HEK293 (cell line): ENCODE measurements at regions not wholly inside any gene's neighbourhood (a gene's known extent, or its start where the extent isn't known, plus 50 kb on each side); places are given as distances from the start of the nearest gene placed in this dataset.

Source experiments
- CTCF ChIA-PET: fragments of 350-600 bp; formaldehyde crosslinking; extraction: SDS; loops from one replicate; lab custom pipeline; 2021; ENCODE audit warnings: antibody characterized with exemption; lab: Yijun Ruan, JAX
- POLR2A ChIA-PET: fragments of 300-600 bp; formaldehyde crosslinking; extraction: SDS; loops from one replicate; lab custom pipeline; 2020; ENCODE audit warnings: antibody characterized with exemption, inconsistent platforms; lab: Yijun Ruan, JAX
- H3K27ac ChIP-seq: fragments of 200-500 bp; sonication (Bioruptor generic); 2 replicates; pipeline ENCODE4 v1.5.1; 2014; ENCODE audit warnings: low read depth, low read length, control low read depth, inconsistent platforms; ENCODE audit errors: extremely low read depth
- H3K36me3 ChIP-seq, 2 experiments: fragments of 200-500 bp in 1 of 2; sonication (Bioruptor generic) in 1 of 2; 1 replicate in 1 of 2; 2 replicates in 1 of 2; pipeline ENCODE4 v1.5.1; 2014 to 2017; ENCODE audit warnings: inconsistent platforms in 2 of 2, low read length in 2 of 2; ENCODE audit not compliant: control insufficient read depth in 2 of 2, insufficient read depth in 1 of 2
- H3K4me1 ChIP-seq: fragments of 200-500 bp; sonication (Bioruptor generic); 2 replicates; pipeline ENCODE4 v1.5.1; 2014; ENCODE audit warnings: mild to moderate bottlenecking, low read length, inconsistent platforms; ENCODE audit not compliant: control insufficient read depth, insufficient read depth
- H3K4me3 ChIP-seq: 2 replicates; pipeline ENCODE4 v1.5.1; 2011; ENCODE audit warnings: low read depth, mild to moderate bottlenecking, control low read depth, low read length, moderate library complexity
- H3K9me3 ChIP-seq: fragments of 200-500 bp; sonication (Bioruptor generic); 2 replicates; pipeline ENCODE4 v1.5.1; 2014; ENCODE audit warnings: low read depth, low read length, inconsistent platforms; ENCODE audit not compliant: control insufficient read depth, insufficient read depth
- BCL11A ChIP-seq: fragments of 450-650 bp; formaldehyde crosslinking; IDR thresholded peaks from 2 replicates; pipeline ENCODE4 v1.5.1; 2016; ENCODE audit warnings: low read depth, missing biosample characterization, missing genetic modification characterization
- BCL11B ChIP-seq: fragments of 450-650 bp; formaldehyde crosslinking; IDR thresholded peaks from 2 replicates; pipeline ENCODE4 v1.5.1; 2016; ENCODE audit warnings: low read depth, missing biosample characterization, missing genetic modification characterization
- IKZF3 ChIP-seq: fragments of 450-650 bp; IDR thresholded peaks from 2 replicates; pipeline ENCODE4 v1.5.0; 2018; ENCODE audit warnings: missing biosample characterization, mild to moderate bottlenecking, missing genetic modification characterization, moderate library complexity
- SCRT2 ChIP-seq: fragments of 450-650 bp; formaldehyde crosslinking; IDR thresholded peaks from 2 replicates; pipeline ENCODE4 v1.5.1; 2016; ENCODE audit warnings: missing biosample characterization, missing genetic modification characterization
- ZBTB17 ChIP-seq: fragments of 450-650 bp; formaldehyde crosslinking; IDR thresholded peaks from 2 replicates; pipeline ENCODE4 v1.5.1; 2016; ENCODE audit warnings: missing biosample characterization, missing genetic modification characterization
- ZBTB8A ChIP-seq: fragments of 450-650 bp; formaldehyde crosslinking; IDR thresholded peaks from 2 replicates; pipeline ENCODE4 v1.5.1; 2016; ENCODE audit warnings: missing biosample characterization, missing genetic modification characterization
- ZNF114 ChIP-seq: fragments of 450-650 bp; formaldehyde crosslinking; IDR thresholded peaks from 2 replicates; pipeline ENCODE4 v1.5.0; 2017; ENCODE audit warnings: missing biosample characterization, missing genetic modification characterization
- ZNF132 ChIP-seq: fragments of 450-650 bp; formaldehyde crosslinking; IDR thresholded peaks from 2 replicates; pipeline ENCODE4 v1.5.1; 2017; ENCODE audit warnings: missing biosample characterization, missing genetic modification characterization, borderline replicate concordance
- ZNF138 ChIP-seq: fragments of 450-650 bp; formaldehyde crosslinking; IDR thresholded peaks from 2 replicates; pipeline ENCODE4 v1.5.1; 2016; ENCODE audit warnings: missing biosample characterization, missing genetic modification characterization, borderline replicate concordance
- ZNF169 ChIP-seq: fragments of 450-650 bp; formaldehyde crosslinking; IDR thresholded peaks from 2 replicates; pipeline ENCODE4 v1.5.1; 2016; ENCODE audit warnings: missing biosample characterization, missing genetic modification characterization
- ZNF19 ChIP-seq: fragments of 450-650 bp; formaldehyde crosslinking; IDR thresholded peaks from 2 replicates; pipeline ENCODE4; 2016; ENCODE audit warnings: missing biosample characterization, missing genetic modification characterization, low read depth
- ZNF23 ChIP-seq: fragments of 450-650 bp; formaldehyde crosslinking; IDR thresholded peaks from 2 replicates; pipeline ENCODE4 v1.5.1; 2016; ENCODE audit warnings: missing biosample characterization, missing genetic modification characterization, borderline replicate concordance
- ZNF24 ChIP-seq: fragments of 450-650 bp; formaldehyde crosslinking; IDR thresholded peaks from 2 replicates; pipeline ENCODE4 v1.5.1; 2016; ENCODE audit warnings: missing biosample characterization, missing genetic modification characterization
- ZNF266 ChIP-seq: fragments of 450-650 bp; formaldehyde crosslinking; IDR thresholded peaks from 2 replicates; pipeline ENCODE4 v1.5.1; 2016; ENCODE audit warnings: missing biosample characterization, missing genetic modification characterization, low read depth
- ZNF335 ChIP-seq: fragments of 450-650 bp; formaldehyde crosslinking; conservative IDR thresholded peaks from 2 replicates; pipeline ENCODE4 v1.5.1; 2016; ENCODE audit warnings: missing biosample characterization, missing genetic modification characterization
- ZNF521 ChIP-seq: fragments of 450-650 bp; formaldehyde crosslinking; IDR thresholded peaks from 2 replicates; pipeline ENCODE4 v1.5.1; 2017; ENCODE audit warnings: missing biosample characterization, mild to moderate bottlenecking, missing genetic modification characterization
- ZNF555 ChIP-seq: fragments of 450-650 bp; formaldehyde crosslinking; conservative IDR thresholded peaks from 2 replicates; pipeline ENCODE4 v1.5.1; 2017; ENCODE audit warnings: missing biosample characterization, mild to moderate bottlenecking, missing genetic modification characterization, inconsistent platforms
- ZNF626 ChIP-seq: fragments of 450-650 bp; sonication (Bioruptor Pico); formaldehyde crosslinking; IDR thresholded peaks from 2 replicates; pipeline ENCODE4 v1.5.1; 2018; ENCODE audit warnings: missing biosample characterization, missing genetic modification characterization, inconsistent platforms
- ZNF658 ChIP-seq: fragments of 450-650 bp; formaldehyde crosslinking; IDR thresholded peaks from 2 replicates; pipeline ENCODE4; 2016; ENCODE audit warnings: missing biosample characterization, missing genetic modification characterization
- ZNF664 ChIP-seq: fragments of 450-650 bp; formaldehyde crosslinking; IDR thresholded peaks from 2 replicates; pipeline ENCODE4 v1.5.1; 2016; ENCODE audit warnings: missing biosample characterization, missing genetic modification characterization
- ZNF785 ChIP-seq: fragments of 450-650 bp; formaldehyde crosslinking; IDR thresholded peaks from 2 replicates; pipeline ENCODE4 v1.5.1; 2016; ENCODE audit warnings: missing biosample characterization, missing genetic modification characterization
- TF ChIP-seq, protein P1 (sequence below): fragments of 450-650 bp; IDR thresholded peaks from 2 replicates; pipeline ENCODE4 v1.5.1; 2018; ENCODE audit warnings: missing biosample characterization, missing genetic modification characterization
- TF ChIP-seq, protein P2 (sequence below): fragments of 450-650 bp; formaldehyde crosslinking; IDR thresholded peaks from 2 replicates; pipeline ENCODE4 v1.5.1; 2016; ENCODE audit warnings: missing biosample characterization, missing genetic modification characterization
- TF ChIP-seq, protein P3 (sequence below): fragments of 450-650 bp; formaldehyde crosslinking; IDR thresholded peaks from 2 replicates; pipeline ENCODE4 v1.5.1; 2017; ENCODE audit warnings: missing biosample characterization, missing genetic modification characterization
- TF ChIP-seq, protein P4 (sequence below): fragments of 450-650 bp; formaldehyde crosslinking; IDR thresholded peaks from 2 replicates; pipeline ENCODE4 v1.5.1; 2016; ENCODE audit warnings: missing biosample characterization, missing genetic modification characterization
- TF ChIP-seq, protein P5 (sequence below): fragments of 450-650 bp; formaldehyde crosslinking; conservative IDR thresholded peaks from 2 replicates; pipeline ENCODE4 v1.5.1; 2016; ENCODE audit warnings: low read depth, missing biosample characterization, missing genetic modification characterization
- TF ChIP-seq, protein P6 (sequence below): fragments of 450-650 bp; formaldehyde crosslinking; IDR thresholded peaks from 2 replicates; pipeline ENCODE4 v1.5.1; 2016; ENCODE audit warnings: missing biosample characterization, missing genetic modification characterization

DNA sequence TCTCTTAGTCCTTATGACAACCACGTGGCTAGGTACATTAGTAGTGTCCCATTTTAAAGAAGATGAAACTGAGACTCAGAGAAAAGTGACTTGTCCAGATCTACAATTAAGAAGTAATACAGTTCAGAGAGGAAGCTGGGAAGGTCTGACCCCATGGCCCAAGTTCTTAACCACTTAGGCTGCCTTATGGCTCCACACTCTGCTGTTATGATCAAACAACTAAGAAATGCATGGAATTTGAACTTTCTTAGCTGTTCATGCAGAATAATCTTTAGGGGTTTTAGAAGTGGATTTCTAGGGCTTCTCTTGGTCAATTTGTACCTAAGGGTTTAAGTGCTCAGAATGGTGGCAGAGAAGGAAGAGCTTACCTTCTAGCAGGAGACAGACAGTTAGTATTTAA, 128.0 kb upstream of the MSX2 start (continued):
- TF ChIP-seq, protein P1, sequence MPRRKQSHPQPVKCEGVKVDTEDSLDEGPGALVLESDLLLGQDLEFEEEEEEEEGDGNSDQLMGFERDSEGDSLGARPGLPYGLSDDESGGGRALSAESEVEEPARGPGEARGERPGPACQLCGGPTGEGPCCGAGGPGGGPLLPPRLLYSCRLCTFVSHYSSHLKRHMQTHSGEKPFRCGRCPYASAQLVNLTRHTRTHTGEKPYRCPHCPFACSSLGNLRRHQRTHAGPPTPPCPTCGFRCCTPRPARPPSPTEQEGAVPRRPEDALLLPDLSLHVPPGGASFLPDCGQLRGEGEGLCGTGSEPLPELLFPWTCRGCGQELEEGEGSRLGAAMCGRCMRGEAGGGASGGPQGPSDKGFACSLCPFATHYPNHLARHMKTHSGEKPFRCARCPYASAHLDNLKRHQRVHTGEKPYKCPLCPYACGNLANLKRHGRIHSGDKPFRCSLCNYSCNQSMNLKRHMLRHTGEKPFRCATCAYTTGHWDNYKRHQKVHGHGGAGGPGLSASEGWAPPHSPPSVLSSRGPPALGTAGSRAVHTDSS, result no peak
- TF ChIP-seq ZNF19, result no peak
- no peak for TF ChIP-seq ZNF626
- no peak for TF ChIP-seq ZNF23
- TF ChIP-seq SCRT2, result no peak
- TF ChIP-seq ZNF664 (tag by site-specific recombination), result no peak
- TF ChIP-seq ZNF521, result no peak
- no peak for TF ChIP-seq ZNF138 (tag by site-specific recombination)

DNA sequence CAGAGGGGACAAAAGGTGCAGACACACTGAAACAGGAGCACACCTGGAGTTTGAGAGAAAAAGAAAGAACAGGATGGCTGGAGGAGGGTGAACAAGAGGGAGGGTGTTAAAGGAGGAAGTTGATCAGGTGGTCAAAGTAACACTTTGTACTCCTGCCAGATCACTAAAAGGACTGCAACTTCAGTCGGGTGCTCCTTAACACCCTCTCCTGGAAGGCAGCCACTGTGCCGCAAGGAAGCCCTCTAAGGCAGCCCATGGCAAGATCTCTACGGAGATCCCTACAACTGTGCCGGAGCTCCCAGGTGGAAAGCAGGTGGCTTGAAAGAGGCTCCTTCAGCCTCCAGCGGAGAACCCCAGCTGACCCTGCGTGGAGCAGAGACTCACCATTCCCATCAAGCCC, 124.4 kb upstream of the MSX2 start:
- ChIA-PET POLR2A (no interaction called here), CTCF (interaction anchor here (1.3 kb wide), 1 partner anchor 19 kb away, joined by 4 read pairs; no protein-coding TSS in a partner anchor)
- no peak overlapping the region for H3K27ac ChIP-seq
- TF ChIP-seq, protein P2, sequence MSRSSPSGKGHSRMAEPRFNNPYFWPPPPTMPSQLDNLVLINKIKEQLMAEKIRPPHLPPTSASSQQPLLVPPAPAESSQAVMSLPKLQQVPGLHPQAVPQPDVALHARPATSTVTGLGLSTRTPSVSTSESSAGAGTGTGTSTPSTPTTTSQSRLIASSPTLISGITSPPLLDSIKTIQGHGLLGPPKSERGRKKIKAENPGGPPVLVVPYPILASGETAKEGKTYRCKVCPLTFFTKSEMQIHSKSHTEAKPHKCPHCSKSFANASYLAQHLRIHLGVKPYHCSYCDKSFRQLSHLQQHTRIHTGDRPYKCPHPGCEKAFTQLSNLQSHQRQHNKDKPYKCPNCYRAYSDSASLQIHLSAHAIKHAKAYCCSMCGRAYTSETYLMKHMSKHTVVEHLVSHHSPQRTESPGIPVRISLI (tag by site-specific recombination), result no peak
- TF ChIP-seq ZNF335 (tag by site-specific recombination) (peak; percentile 19; the same call in 1 of the 2 replicates), ZNF132 (tag by site-specific recombination) (no peak), ZNF658 (tag by site-specific recombination) (no peak), IKZF3 (tag by site-specific recombination) (no peak), ZBTB8A (no peak), ZBTB17 (tag by site-specific recombination) (peak; percentile 53; the same call in 1 of the 2 replicates), ZNF785 (tag by site-specific recombination) (no peak), SCRT2 (no peak), BCL11A (tag by site-specific recombination) (no peak), ZNF24 (no peak), BCL11B (tag by site-specific recombination) (no peak), ZNF169 (tag by site-specific recombination) (no peak), ZNF555 (no peak), ZNF266 (tag by site-specific recombination) (no peak), ZNF114 (tag by site-specific recombination) (no peak), ZNF23 (no peak)
- TF ChIP-seq, protein P3, sequence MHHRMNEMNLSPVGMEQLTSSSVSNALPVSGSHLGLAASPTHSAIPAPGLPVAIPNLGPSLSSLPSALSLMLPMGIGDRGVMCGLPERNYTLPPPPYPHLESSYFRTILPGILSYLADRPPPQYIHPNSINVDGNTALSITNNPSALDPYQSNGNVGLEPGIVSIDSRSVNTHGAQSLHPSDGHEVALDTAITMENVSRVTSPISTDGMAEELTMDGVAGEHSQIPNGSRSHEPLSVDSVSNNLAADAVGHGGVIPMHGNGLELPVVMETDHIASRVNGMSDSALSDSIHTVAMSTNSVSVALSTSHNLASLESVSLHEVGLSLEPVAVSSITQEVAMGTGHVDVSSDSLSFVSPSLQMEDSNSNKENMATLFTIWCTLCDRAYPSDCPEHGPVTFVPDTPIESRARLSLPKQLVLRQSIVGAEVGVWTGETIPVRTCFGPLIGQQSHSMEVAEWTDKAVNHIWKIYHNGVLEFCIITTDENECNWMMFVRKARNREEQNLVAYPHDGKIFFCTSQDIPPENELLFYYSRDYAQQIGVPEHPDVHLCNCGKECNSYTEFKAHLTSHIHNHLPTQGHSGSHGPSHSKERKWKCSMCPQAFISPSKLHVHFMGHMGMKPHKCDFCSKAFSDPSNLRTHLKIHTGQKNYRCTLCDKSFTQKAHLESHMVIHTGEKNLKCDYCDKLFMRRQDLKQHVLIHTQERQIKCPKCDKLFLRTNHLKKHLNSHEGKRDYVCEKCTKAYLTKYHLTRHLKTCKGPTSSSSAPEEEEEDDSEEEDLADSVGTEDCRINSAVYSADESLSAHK, result no peak
- TF ChIP-seq, protein P4, sequence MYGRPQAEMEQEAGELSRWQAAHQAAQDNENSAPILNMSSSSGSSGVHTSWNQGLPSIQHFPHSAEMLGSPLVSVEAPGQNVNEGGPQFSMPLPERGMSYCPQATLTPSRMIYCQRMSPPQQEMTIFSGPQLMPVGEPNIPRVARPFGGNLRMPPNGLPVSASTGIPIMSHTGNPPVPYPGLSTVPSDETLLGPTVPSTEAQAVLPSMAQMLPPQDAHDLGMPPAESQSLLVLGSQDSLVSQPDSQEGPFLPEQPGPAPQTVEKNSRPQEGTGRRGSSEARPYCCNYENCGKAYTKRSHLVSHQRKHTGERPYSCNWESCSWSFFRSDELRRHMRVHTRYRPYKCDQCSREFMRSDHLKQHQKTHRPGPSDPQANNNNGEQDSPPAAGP (tag by site-specific recombination), result no peak
- TF ChIP-seq, protein P5, sequence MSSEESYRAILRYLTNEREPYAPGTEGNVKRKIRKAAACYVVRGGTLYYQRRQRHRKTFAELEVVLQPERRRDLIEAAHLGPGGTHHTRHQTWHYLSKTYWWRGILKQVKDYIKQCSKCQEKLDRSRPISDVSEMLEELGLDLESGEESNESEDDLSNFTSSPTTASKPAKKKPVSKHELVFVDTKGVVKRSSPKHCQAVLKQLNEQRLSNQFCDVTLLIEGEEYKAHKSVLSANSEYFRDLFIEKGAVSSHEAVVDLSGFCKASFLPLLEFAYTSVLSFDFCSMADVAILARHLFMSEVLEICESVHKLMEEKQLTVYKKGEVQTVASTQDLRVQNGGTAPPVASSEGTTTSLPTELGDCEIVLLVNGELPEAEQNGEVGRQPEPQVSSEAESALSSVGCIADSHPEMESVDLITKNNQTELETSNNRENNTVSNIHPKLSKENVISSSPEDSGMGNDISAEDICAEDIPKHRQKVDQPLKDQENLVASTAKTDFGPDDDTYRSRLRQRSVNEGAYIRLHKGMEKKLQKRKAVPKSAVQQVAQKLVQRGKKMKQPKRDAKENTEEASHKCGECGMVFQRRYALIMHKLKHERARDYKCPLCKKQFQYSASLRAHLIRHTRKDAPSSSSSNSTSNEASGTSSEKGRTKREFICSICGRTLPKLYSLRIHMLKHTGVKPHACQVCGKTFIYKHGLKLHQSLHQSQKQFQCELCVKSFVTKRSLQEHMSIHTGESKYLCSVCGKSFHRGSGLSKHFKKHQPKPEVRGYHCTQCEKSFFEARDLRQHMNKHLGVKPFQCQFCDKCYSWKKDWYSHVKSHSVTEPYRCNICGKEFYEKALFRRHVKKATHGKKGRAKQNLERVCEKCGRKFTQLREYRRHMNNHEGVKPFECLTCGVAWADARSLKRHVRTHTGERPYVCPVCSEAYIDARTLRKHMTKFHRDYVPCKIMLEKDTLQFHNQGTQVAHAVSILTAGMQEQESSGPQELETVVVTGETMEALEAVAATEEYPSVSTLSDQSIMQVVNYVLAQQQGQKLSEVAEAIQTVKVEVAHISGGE (tag by site-specific recombination), result no peak
- TF ChIP-seq, protein P6, sequence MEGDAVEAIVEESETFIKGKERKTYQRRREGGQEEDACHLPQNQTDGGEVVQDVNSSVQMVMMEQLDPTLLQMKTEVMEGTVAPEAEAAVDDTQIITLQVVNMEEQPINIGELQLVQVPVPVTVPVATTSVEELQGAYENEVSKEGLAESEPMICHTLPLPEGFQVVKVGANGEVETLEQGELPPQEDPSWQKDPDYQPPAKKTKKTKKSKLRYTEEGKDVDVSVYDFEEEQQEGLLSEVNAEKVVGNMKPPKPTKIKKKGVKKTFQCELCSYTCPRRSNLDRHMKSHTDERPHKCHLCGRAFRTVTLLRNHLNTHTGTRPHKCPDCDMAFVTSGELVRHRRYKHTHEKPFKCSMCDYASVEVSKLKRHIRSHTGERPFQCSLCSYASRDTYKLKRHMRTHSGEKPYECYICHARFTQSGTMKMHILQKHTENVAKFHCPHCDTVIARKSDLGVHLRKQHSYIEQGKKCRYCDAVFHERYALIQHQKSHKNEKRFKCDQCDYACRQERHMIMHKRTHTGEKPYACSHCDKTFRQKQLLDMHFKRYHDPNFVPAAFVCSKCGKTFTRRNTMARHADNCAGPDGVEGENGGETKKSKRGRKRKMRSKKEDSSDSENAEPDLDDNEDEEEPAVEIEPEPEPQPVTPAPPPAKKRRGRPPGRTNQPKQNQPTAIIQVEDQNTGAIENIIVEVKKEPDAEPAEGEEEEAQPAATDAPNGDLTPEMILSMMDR (tag by site-specific recombination), result peak; percentile 61; the same call in 1 of the 2 replicates

More for the DNA sequence above, 124.4 kb upstream of the MSX2 start:
- H3K4me1 ChIP-seq, result no peaks in the 10 kb centered on the region; the same call in 1 of the 2 replicates
- no peak overlapping the region for H3K4me3 ChIP-seq
- H3K9me3 ChIP-seq, result no peaks in the 10 kb centered on the region
- H3K36me3 ChIP-seq, result no peaks in the 10 kb centered on the region
